IMR-90 (cell line): ENCODE measurements at regions not wholly inside any gene's neighbourhood (a gene's known extent, or its start where the extent isn't known, plus 50 kb on each side); places are given as distances from the start of the nearest gene placed in this dataset.

Experiments
- CTCF ChIP-seq: conservative IDR thresholded peaks from 2 replicates; pipeline ENCODE4 v1.5.1; 2012; ENCODE audit warnings: mild to moderate bottlenecking, low read depth, low read length, improper control_type of control experiment
- USF2 ChIP-seq: fragments of 150-350 bp; IDR thresholded peaks from 2 replicates; pipeline ENCODE4 v1.6.1; 2017; ENCODE audit warnings: mild to moderate bottlenecking, antibody characterized with exemption, low read length, low read depth

GRCh38 chr4:170538821-170539473 is 449.2 kb upstream of the AADAT start:
- TF ChIP-seq CTCF: no peak
- no peak for TF ChIP-seq USF2
